GM19463 (cell line): ENCODE measurements at regions not wholly inside any gene's neighbourhood (a gene's known extent, or its start where the extent isn't known, plus 50 kb on each side); places are given as distances from the start of the nearest gene placed in this dataset.

Source experiments
- ATAC-seq: cut with Tn5 transposase; IDR thresholded peaks from one replicate; pipeline ENCODE4 v1.9.1; 2021; ENCODE audit warnings: mild to moderate bottlenecking, moderate library complexity; ENCODE audit not compliant: unreplicated experiment

GRCh38 chr18:77560341-77560992 is 310.8 kb downstream of the GALR1 start:
- ATAC-seq: peak; percentile 91

DNA sequence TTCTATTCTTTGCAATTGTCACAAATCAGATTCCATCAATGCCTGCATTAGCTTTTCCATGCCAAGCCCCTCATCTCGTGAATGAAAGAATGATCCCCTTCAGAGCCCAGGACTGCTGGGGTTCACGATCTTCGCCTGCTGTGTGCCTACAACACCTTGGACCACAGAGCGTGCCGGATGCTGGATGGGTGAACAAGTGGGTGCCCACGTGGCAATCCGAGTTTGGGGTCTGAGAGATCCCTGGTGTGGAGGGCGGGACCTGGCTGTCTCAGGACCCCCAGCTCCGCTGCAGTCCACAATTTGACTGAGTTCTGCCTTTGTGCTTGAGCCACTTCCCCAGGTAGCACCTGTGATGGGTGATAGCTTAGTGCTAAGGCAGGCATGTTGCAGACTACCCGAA is 317.0 kb downstream of the GALR1 start:
- no peak for ATAC-seq

DNA sequence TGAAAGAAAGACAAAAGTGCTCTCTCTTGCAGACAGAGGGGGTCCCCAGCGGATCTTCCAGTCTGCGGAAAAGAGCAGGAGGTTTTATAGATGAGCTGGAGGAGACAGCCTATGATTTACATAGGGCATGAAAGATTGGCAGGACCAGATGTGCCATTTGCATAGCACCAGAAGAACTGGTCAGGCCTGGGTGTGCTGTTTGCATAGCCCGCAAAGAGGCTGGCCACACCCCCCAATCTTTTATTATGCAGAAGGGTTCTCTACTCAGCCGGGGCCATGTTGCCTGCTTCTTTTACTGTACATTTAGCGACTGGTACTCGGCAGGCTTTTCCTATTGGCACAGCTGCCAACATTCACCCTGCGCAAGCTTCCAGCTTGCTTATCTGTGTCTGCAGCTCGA is 317.6 kb downstream of the GALR1 start:
- ATAC-seq: no peak

GRCh38 chr18:77571743-77572142 is 322.1 kb downstream of the GALR1 start:
- ATAC-seq: no peak

GRCh38 chr18:77572537-77572936 is 322.9 kb downstream of the GALR1 start:
- ATAC-seq: no peak

DNA sequence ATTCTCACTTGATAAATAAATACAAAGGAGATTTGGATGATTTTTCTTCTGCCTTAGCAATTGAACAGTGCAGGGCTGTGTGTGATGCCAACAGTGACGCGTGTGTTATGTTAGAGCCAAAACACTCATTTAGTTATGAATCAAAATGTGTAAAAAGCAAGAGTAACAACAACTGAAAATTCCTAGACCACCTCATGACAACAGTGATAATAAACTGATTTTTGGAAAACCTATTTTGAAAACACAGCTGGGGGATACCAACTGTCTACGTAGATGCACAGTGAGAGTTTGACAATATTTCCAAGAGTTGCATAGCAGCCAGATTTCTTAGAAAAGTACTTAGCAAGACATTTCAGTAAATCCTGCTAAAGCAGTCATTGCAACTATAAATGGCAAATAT is 323.9 kb downstream of the GALR1 start:
- no peak for ATAC-seq

- no peak for ATAC-seq
Measured at GRCh38 chr18:77590943-77591515, 341.4 kb downstream of the GALR1 start.

GRCh38 chr18:77597726-77598125 is 348.1 kb downstream of the GALR1 start:
- ATAC-seq: no peak

GRCh38 chr18:77600674-77601073 is 351.0 kb downstream of the GALR1 start:
- no peak for ATAC-seq

DNA sequence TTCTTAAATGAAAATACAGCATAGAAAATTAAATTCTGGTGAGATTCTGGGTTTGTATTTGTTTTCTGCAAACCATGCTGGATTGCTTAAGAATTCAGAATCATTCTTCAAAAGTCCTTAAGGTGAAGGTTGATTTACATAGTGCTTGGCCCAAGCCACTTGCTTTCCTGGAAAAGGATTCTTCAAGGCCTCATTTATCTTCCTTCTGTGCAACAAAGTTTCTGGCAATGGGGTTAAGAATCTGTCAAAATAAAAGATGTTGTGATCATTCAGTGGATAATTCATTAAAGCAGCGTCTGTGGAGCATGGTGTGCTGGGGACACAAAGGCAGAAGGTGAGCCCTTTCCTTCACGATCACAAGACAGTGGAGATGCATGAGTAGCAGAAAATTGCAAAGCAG is 351.9 kb downstream of the GALR1 start:
- no peak for ATAC-seq

DNA sequence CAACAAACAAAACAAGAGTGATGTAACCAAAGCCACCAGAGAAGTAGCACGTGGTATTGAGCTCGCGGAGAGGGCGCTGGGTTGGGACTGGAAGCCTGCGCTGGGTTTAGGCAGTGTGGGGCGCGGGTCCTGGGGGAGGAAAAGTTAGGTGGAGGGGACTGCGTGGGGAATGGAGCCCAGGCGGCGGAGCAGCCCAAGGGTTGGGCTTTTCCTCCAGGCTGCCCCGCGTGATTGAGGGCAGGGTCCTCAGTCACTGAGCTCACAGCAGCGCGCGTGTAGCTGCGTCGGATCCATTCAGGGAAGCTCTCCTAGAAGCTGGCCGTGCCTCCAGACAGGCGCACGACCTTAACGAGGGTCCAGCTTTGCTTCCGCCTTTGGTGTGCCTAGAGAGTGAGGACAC is 357.4 kb downstream of the GALR1 start:
- ATAC-seq: no peak

GRCh38 chr18:77608807-77609206 is 359.2 kb downstream of the GALR1 start:
- no peak for ATAC-seq

DNA sequence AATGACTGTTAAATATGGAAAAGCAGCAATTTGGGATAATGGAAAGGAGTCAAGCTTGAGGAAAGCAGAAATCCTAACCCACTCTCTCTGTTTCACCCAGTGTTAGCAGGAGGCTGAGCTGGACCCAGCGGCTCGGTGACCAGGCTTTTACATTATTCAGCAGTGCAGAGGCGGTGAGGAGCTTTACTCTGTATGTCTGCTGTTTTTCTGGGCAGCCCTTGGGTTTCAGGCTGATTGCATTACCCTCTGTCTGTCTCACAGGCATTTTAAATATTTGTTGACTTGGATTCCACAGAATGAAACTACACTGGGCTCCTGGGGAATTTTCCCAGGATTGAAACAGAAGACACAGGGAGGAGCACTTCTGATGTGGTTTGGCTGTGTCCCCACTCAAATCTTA is 368.0 kb downstream of the GALR1 start:
- no peak for ATAC-seq

DNA sequence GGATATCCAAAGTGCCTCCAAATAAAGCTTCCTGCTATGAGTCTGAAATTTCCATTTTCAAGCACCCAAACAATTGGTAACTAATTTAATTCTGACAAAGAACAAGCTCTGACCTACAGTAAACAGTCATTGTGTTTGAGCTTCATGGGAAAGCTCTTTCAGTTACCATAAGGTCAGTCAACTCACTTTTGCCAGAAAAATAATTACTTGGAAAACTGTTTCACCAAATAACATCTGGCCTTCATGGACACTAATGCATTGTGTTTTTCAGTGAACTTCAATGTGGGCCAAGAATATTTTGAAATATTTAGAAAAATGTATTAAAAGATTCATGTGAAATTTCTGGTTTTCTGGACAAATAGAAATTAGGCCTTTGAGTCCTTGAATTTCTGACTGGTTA is 369.9 kb downstream of the GALR1 start:
- ATAC-seq: no peak

DNA sequence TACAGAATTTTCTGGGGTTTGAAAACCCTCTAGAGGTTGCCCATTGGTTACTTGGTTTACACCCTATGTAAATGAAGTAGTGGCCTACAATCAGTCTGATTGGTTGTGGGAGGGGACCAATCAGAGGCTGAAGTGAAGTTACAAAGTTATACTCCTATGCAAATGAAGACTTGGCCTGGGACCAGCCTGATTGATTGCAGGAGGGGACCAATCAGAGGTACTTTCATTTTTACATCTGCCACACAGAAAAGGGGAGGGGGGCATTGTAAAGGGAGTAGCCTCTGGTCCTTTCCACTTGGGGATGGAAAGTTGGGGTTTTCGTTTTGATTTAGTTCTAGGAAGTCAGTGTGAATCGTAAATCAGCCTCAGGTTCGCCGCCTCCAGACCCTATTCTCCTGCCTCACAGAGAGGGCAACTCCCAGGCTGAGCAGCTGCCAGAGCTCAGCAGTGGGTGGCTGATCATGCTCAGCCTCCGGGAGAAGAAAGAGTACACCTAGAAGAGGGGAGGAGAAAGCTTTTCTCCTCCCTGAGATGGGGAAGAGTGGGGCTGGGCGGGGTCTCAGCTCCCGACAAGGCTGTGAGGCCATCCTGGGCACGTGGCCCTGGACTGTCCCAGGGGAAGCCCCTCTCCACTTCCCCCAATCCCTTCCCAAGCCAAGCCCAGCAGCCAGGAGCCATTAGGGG is 372.5 kb downstream of the GALR1 start:
- ATAC-seq: no peak

- peak; percentile 72 for ATAC-seq
Measured at GRCh38 chr18:77632758-77633157, 383.1 kb downstream of the GALR1 start.

DNA sequence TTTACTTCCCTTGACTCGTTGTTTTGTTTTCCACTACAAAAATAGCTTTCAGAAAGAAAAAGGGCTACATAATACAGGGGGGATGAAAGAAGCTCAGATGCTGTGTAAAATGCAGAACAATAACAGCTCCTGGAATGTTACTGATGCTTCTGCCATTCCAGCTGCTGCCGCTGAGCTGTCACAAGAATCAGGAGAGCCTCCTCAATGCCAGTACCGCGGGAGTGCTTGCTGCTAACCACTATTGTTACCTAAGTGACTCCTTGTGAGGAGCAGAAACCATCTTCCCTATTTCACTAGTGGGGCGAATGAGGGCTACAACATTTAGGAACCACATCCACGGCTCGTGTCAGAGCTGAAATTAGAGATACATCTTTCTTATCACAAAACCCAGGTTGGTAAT is 384.8 kb downstream of the GALR1 start:
- no peak for ATAC-seq

DNA sequence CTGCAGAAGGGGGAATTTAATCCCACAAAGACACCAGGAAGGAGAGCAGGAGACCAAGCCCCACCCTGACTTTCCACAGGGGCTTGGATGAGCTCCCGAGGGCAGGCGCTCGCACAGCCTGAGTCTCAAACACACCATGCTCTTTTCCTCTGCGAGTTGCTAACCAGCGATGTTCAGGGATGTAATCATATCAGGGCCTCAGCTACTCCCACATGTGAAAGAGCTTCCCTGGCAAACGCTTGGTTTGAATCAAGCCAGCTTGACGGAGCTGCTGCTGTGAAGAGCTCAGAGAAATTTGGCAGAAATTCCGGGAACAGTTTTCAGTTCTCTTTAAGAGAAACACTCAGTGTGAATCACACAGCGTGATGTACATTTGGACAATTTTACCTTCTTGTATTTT is 385.8 kb downstream of the GALR1 start:
- ATAC-seq: no peak

GRCh38 chr18:77635858-77636257 is 386.2 kb downstream of the GALR1 start:
- ATAC-seq: no peak

GRCh38 chr18:77645170-77645872 is 395.7 kb downstream of the GALR1 start:
- no peak for ATAC-seq

GRCh38 chr18:77647472-77647871 is 397.8 kb downstream of the GALR1 start:
- ATAC-seq: no peak

- ATAC-seq: no peak
Measured at GRCh38 chr18:77648411-77648810, 398.8 kb downstream of the GALR1 start.
